ENCODE measurements at regions not wholly inside any gene's neighbourhood (a gene's known extent, or its start where the extent isn't known, plus 50 kb on each side); places are given as distances from the start of the nearest gene placed in this dataset.

GRCh38 chr6:169079650-169080049 is 174.0 kb downstream of the THBS2 start:
- intact Hi-C loops (cut with micrococcal nuclease; ENCODE audit: unreplicated experiment) = no loop called here
- Histone ChIP-seq H3K4me1 (replicated peaks; ENCODE audit: insufficient read depth) (no peaks in the 10 kb centered on the region), H3K4me2 (no peak overlapping the region), H3K9me2 (ENCODE audit: insufficient read depth) (no peaks in the 10 kb centered on the region), H4K20me1 (ENCODE audit: insufficient read depth) (no peaks in the 10 kb centered on the region), H3K27ac (no peak overlapping the region), H2AFZ (no peak overlapping the region), H3K9me3 (ENCODE audit: insufficient read depth, low read depth) (no peaks in the 10 kb centered on the region), H3K36me3 (ENCODE audit: low read depth) (no peaks in the 10 kb centered on the region), H3K4me3 (no peak overlapping the region), H3K79me2 (ENCODE audit: low read depth) (no peaks in the 10 kb centered on the region), H3K27me3 (ENCODE audit: insufficient read depth, low read depth) (peaks cover 78% of the 10 kb centered on the region), H3F3A (ENCODE audit: insufficient read depth, low read depth) (no peaks in the 10 kb centered on the region)
- no peak for DNase-seq
- POLR2A ChIA-PET (ENCODE audit: unreplicated experiment) = no interaction called here
- CTCF ChIA-PET = no interaction called here
- no peak for TF ChIP-seq EZH2 (IDR thresholded peaks at IDR 0.05; ENCODE audit: low read depth)
- BruUV-seq (replicated peaks) = no TSS peak

GRCh38 chr6:169078399-169079145 is 175.1 kb downstream of the THBS2 start:
- no peaks in the 10 kb centered on the region for H3K36me3 ChIP-seq (ENCODE audit: low read depth)
- H3K27ac ChIP-seq = no peak overlapping the region
- no peaks in the 10 kb centered on the region for H3K79me2 ChIP-seq (ENCODE audit: low read depth)
- CTCF ChIA-PET = no interaction called here
- no peaks in the 10 kb centered on the region for H4K20me1 ChIP-seq (ENCODE audit: insufficient read depth)
- H3K4me3 ChIP-seq = no peak overlapping the region
- no peak for DNase-seq
- intact Hi-C loops (cut with micrococcal nuclease; ENCODE audit: unreplicated experiment) = no loop called here
- no peaks in the 10 kb centered on the region for H3K9me3 ChIP-seq (ENCODE audit: insufficient read depth, low read depth)
- POLR2A ChIA-PET (ENCODE audit: unreplicated experiment) = no interaction called here
- H2AFZ ChIP-seq = no peak overlapping the region
- H3K4me2 ChIP-seq = no peak overlapping the region
- no TSS peak for BruUV-seq (replicated peaks)
- H3K9me2 ChIP-seq (ENCODE audit: insufficient read depth) = no peaks in the 10 kb centered on the region
- peaks cover 77% of the 10 kb centered on the region for H3K27me3 ChIP-seq (ENCODE audit: insufficient read depth, low read depth)
- no peaks in the 10 kb centered on the region for H3K4me1 ChIP-seq (replicated peaks; ENCODE audit: insufficient read depth)
- no peaks in the 10 kb centered on the region for H3F3A ChIP-seq (ENCODE audit: insufficient read depth, low read depth)
- TF ChIP-seq CTCF (conservative IDR thresholded peaks at IDR 0.05) (no peak), EZH2 (IDR thresholded peaks at IDR 0.05; ENCODE audit: low read depth) (no peak)

GRCh38 chr6:169075915-169076654 is 177.6 kb downstream of the THBS2 start:
- intact Hi-C loops (cut with micrococcal nuclease; ENCODE audit: unreplicated experiment) = no loop called here
- no peaks in the 10 kb centered on the region for H3K36me3 ChIP-seq (ENCODE audit: low read depth)
- H3K9me2 ChIP-seq (ENCODE audit: insufficient read depth) = no peaks in the 10 kb centered on the region
- no peaks in the 10 kb centered on the region for H4K20me1 ChIP-seq (ENCODE audit: insufficient read depth)
- no peak overlapping the region for H3K27ac ChIP-seq
- TF ChIP-seq CTCF (conservative IDR thresholded peaks at IDR 0.05) (no peak), EZH2 (IDR thresholded peaks at IDR 0.05; ENCODE audit: low read depth) (no peak)
- POLR2A ChIA-PET (ENCODE audit: unreplicated experiment) = no interaction called here
- H3F3A ChIP-seq (ENCODE audit: insufficient read depth, low read depth) = no peaks in the 10 kb centered on the region
- H3K4me2 ChIP-seq = no peak overlapping the region
- BruUV-seq (replicated peaks) = no TSS peak
- DNase-seq = no peak
- no peak overlapping the region for H2AFZ ChIP-seq
- peaks cover 86% of the 10 kb centered on the region for H3K27me3 ChIP-seq (ENCODE audit: insufficient read depth, low read depth)
- CTCF ChIA-PET = no interaction called here
- H3K79me2 ChIP-seq (ENCODE audit: low read depth) = no peaks in the 10 kb centered on the region
- no peaks in the 10 kb centered on the region for H3K9me3 ChIP-seq (ENCODE audit: insufficient read depth, low read depth)
- no peak overlapping the region for H3K4me3 ChIP-seq
- no peaks in the 10 kb centered on the region for H3K4me1 ChIP-seq (replicated peaks; ENCODE audit: insufficient read depth)
